ENCODE measurements at regions not wholly inside any gene's neighbourhood (a gene's known extent, or its start where the extent isn't known, plus 50 kb on each side); places are given as distances from the start of the nearest gene placed in this dataset.
"Not testable (repeated sequence)": the region's sequence is repeated elsewhere in the genome, so short reads cannot be mapped to it uniquely, and the experiment has no call there.

GRCh38 chr2:182543741-182544525 lies 117.1 kb upstream of the PDE1A start:
- Histone ChIP-seq H3K9me3 (no peaks in the 10 kb centered on the region), H3K4me3 (no peak overlapping the region), H3K4me1 (ENCODE audit: low read depth) (peaks cover 7% of the 10 kb centered on the region), H3K36me3 (ENCODE audit: low read depth) (no peaks in the 10 kb centered on the region)
- no peak for TF ChIP-seq CTCF (IDR thresholded peaks at IDR 0.05)
- DNase-seq (no peak), ATAC-seq (no peak)
- intact Hi-C loops (cut with DNase I, micrococcal nuclease): no loop called here

- Histone ChIP-seq H3K4me3 (no peak overlapping the region), H3K36me3 (ENCODE audit: low read depth) (no peaks in the 10 kb centered on the region), H3K4me1 (ENCODE audit: low read depth) (peaks cover 4% of the 10 kb centered on the region), H3K9me3 (no peaks in the 10 kb centered on the region)
- intact Hi-C loops (cut with DNase I, micrococcal nuclease): no loop called here
- TF ChIP-seq CTCF (IDR thresholded peaks at IDR 0.05): no peak
- DNase-seq (no peak), ATAC-seq (peak; percentile 90)
These were observed 118.8 kb upstream of the PDE1A start for GRCh38 chr2:182545420-182546167.

GRCh38 chr2:182548031-182548950 lies 121.5 kb upstream of the PDE1A start:
- no peaks in the 10 kb centered on the region for H3K36me3 ChIP-seq (ENCODE audit: low read depth)
- peaks cover 4% of the 10 kb centered on the region for H3K4me1 ChIP-seq (ENCODE audit: low read depth)
- DNase-seq (no peak), ATAC-seq (no peak)
- H3K4me3 ChIP-seq: no peak overlapping the region
- intact Hi-C loops (cut with DNase I, micrococcal nuclease): no loop called here
- no peaks in the 10 kb centered on the region for H3K9me3 ChIP-seq
- TF ChIP-seq CTCF (IDR thresholded peaks at IDR 0.05): no peak

DNA sequence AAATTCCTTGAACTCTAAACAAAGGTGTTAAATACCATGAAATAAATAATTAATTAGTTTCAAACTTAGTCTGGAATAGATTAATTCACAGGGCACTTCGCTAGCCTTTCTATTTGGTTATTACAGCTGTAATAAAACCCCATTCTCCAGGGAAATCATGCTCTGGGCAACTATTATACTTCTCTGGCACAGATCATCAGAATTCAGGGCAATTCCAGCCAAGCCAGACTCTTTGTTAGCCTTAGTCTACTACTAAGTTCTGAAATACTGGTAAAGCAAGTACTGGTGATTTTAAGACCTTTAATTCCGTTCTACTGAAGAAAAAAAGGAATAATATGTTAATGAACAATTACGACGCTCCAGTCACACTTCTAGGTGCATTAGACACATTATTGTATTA lies 123.4 kb upstream of the PDE1A start:
- Histone ChIP-seq H3K4me3 (no peak overlapping the region), H3K9me3 (no peaks in the 10 kb centered on the region), H3K36me3 (ENCODE audit: low read depth) (no peaks in the 10 kb centered on the region), H3K4me1 (ENCODE audit: low read depth) (peaks cover 4% of the 10 kb centered on the region)
- ATAC-seq: no peak
- TF ChIP-seq CTCF (IDR thresholded peaks at IDR 0.05): no peak
- intact Hi-C loops (cut with DNase I, micrococcal nuclease): no loop called here
- no peak for DNase-seq

GRCh38 chr2:182552232-182552631 lies 125.4 kb upstream of the PDE1A start:
- H3K4me3 ChIP-seq; H3K4me1 ChIP-seq (ENCODE audit: low read depth); intact Hi-C loops (cut with DNase I, micrococcal nuclease); ATAC-seq; H3K9me3 ChIP-seq; DNase-seq; H3K36me3 ChIP-seq (ENCODE audit: low read depth): not testable (repeated sequence)

DNA sequence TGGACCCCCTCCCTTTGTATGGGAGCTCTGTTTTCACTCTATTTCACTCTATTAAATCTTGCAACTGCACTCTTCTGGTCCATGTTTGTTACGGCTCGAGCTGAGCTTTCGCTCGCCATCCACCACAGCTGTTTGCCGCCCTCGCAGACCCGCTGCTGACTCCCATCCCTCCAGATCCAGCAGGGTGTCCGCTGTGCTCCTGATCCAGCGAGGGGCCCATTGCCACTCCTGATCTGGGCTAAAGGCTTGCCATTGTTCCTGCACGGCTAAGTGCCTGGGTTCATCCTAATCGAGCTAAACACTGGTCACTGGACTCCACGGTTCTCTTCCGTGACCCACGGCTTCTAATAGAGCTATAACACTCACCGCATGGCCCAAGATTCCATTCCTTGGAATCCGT lies 125.9 kb upstream of the PDE1A start:
- H3K36me3 ChIP-seq (ENCODE audit: low read depth); H3K4me1 ChIP-seq (ENCODE audit: low read depth); intact Hi-C loops (cut with DNase I, micrococcal nuclease); DNase-seq; ATAC-seq; H3K9me3 ChIP-seq; H3K4me3 ChIP-seq: not testable (repeated sequence)

Measured in mucosa of descending colon (tissue), 3 donors.